ENCODE measurements at regions not wholly inside any gene's neighbourhood (a gene's known extent, or its start where the extent isn't known, plus 50 kb on each side); places are given as distances from the start of the nearest gene placed in this dataset.
"Not testable (repeated sequence)": the region's sequence is repeated elsewhere in the genome, so short reads cannot be mapped to it uniquely, and the experiment has no call there.

- H3K27ac ChIP-seq = no peak overlapping the region
- no peak for TF ChIP-seq ZFX (IDR thresholded peaks at IDR 0.05; ENCODE audit: borderline replicate concordance)
These were observed 2212.0 kb downstream of the PCDH7 start for GRCh38 chr4:32932156-32932555.

- H3K27ac ChIP-seq = not testable (repeated sequence)
These were observed 2219.1 kb downstream of the PCDH7 start for GRCh38 chr4:32939222-32939621.

GRCh38 chr4:32950866-32951265 is 2230.7 kb downstream of the PCDH7 start:
- TF ChIP-seq CTCF (IDR thresholded peaks at IDR 0.05) = no peak
- no peak for TF ChIP-seq ZFX (IDR thresholded peaks at IDR 0.05; ENCODE audit: borderline replicate concordance)
- no peak overlapping the region for H3K27ac ChIP-seq

GRCh38 chr4:32958586-32958985 is 2238.4 kb downstream of the PCDH7 start:
- TF ChIP-seq ZFX (IDR thresholded peaks at IDR 0.05; ENCODE audit: borderline replicate concordance) = no peak
- TF ChIP-seq CTCF (IDR thresholded peaks at IDR 0.05) = no peak
- H3K27ac ChIP-seq = no peak overlapping the region

- H3K27ac ChIP-seq = no peak overlapping the region
- no peak for TF ChIP-seq ZFX (IDR thresholded peaks at IDR 0.05; ENCODE audit: borderline replicate concordance)
- TF ChIP-seq CTCF (IDR thresholded peaks at IDR 0.05) = no peak
These were observed 2241.9 kb downstream of the PCDH7 start for GRCh38 chr4:32962100-32962499.

- H3K27ac ChIP-seq = no peak overlapping the region
These were observed 2265.1 kb downstream of the PCDH7 start for GRCh38 chr4:32985256-32985655.

GRCh38 chr4:32986236-32986635 is 2266.1 kb downstream of the PCDH7 start:
- no peak overlapping the region for H3K27ac ChIP-seq
- TF ChIP-seq CTCF (IDR thresholded peaks at IDR 0.05) = no peak
- TF ChIP-seq ZFX (IDR thresholded peaks at IDR 0.05; ENCODE audit: borderline replicate concordance) = no peak

More at GRCh38 chr4:32985256-32985655, 2265.1 kb downstream of the PCDH7 start:
- TF ChIP-seq ZFX (IDR thresholded peaks at IDR 0.05; ENCODE audit: borderline replicate concordance) (no peak), CTCF (IDR thresholded peaks at IDR 0.05) (no peak)

GRCh38 chr4:32987111-32987510 is 2266.9 kb downstream of the PCDH7 start:
- no peak for TF ChIP-seq ZFX (IDR thresholded peaks at IDR 0.05; ENCODE audit: borderline replicate concordance)
- no peak for TF ChIP-seq CTCF (IDR thresholded peaks at IDR 0.05)
- H3K27ac ChIP-seq = no peak overlapping the region

All from 22Rv1 (cell line).